A549 (cell line): ENCODE measurements at regions not wholly inside any gene's neighbourhood (a gene's known extent, or its start where the extent isn't known, plus 50 kb on each side); places are given as distances from the start of the nearest gene placed in this dataset.

Experiments used
- CTCF ChIP-seq: fragments of >200 bp; sonication (Bioruptor Twin); formaldehyde crosslinking; IDR thresholded peaks from 3 replicates; pipeline ENCODE4 v1.5.1; 2016
- EP300 ChIP-seq, 2 experiments: fragments of >200 bp; sonication (Bioruptor Twin); formaldehyde crosslinking; IDR thresholded peaks; 2 replicates in 1 of 2; 3 replicates in 1 of 2; pipeline ENCODE4 v1.6.1; 2016 to 2017
- HDAC2 ChIP-seq: fragments of 200-600 bp; sonication (generic); IDR thresholded peaks from 2 replicates; pipeline ENCODE4 v1.6.1; 2016
- HEYL ChIP-seq: fragments of 250-450 bp; sonication (Bioruptor Pico); IDR thresholded peaks from 2 replicates; pipeline ENCODE4 v1.8.0; 2021; ENCODE audit warnings: mild to moderate bottlenecking, moderate library complexity
- HMGXB4 ChIP-seq: fragments of 250-450 bp; sonication (Bioruptor Pico); IDR thresholded peaks from 2 replicates; pipeline ENCODE4 v1.5.0; 2021; ENCODE audit warnings: mild to moderate bottlenecking, moderate library complexity, borderline replicate concordance
- MAFK ChIP-seq: fragments of 450-650 bp; IDR thresholded peaks from 2 replicates; pipeline ENCODE4 v1.6.1; 2014; ENCODE audit not compliant: partially characterized antibody
- PBX3 ChIP-seq: IDR thresholded peaks from 2 replicates; pipeline ENCODE4 v1.6.1; 2012
- REST ChIP-seq: fragments of 200-600 bp; sonication (generic); IDR thresholded peaks from 2 replicates; pipeline ENCODE4 v1.6.1; 2016; ENCODE audit warnings: antibody characterized with exemption, mild to moderate bottlenecking, moderate library complexity
- SMC3 ChIP-seq: fragments of >200 bp; sonication (Bioruptor Twin); formaldehyde crosslinking; IDR thresholded peaks from 3 replicates; pipeline ENCODE4 v1.6.1; 2018; ENCODE audit warnings: inconsistent platforms
- TF ChIP-seq, protein P1 (sequence below): IDR thresholded peaks from 2 replicates; pipeline ENCODE4 v1.6.1; 2012
- TF ChIP-seq, protein P2 (sequence below): fragments of 450-650 bp; IDR thresholded peaks from 2 replicates; pipeline ENCODE4 v1.6.1; 2014; ENCODE audit warnings: antibody characterized with exemption

GRCh38 chr11:95517453-95517852 is 272.1 kb downstream of the FAM76B start:
- no peak for TF ChIP-seq HDAC2
- TF ChIP-seq CTCF: no peak
- no peak for TF ChIP-seq SMC3
- TF ChIP-seq EP300 (IDR thresholded peaks at IDR 0.05): no peak
- no peak for TF ChIP-seq REST
- TF ChIP-seq, protein P1, sequence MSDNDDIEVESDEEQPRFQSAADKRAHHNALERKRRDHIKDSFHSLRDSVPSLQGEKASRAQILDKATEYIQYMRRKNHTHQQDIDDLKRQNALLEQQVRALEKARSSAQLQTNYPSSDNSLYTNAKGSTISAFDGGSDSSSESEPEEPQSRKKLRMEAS: no peak
- TF ChIP-seq, protein P2, sequence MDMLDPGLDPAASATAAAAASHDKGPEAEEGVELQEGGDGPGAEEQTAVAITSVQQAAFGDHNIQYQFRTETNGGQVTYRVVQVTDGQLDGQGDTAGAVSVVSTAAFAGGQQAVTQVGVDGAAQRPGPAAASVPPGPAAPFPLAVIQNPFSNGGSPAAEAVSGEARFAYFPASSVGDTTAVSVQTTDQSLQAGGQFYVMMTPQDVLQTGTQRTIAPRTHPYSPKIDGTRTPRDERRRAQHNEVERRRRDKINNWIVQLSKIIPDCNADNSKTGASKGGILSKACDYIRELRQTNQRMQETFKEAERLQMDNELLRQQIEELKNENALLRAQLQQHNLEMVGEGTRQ: no peak
- no peak for TF ChIP-seq HEYL
- TF ChIP-seq PBX3: no peak
- TF ChIP-seq HMGXB4 (CRISPR knock-in tag): no peak
- TF ChIP-seq MAFK: no peak
